B cell (primary cell): ENCODE measurements at regions not wholly inside any gene's neighbourhood (a gene's known extent, or its start where the extent isn't known, plus 50 kb on each side); places are given as distances from the start of the nearest gene placed in this dataset.

ENCODE experiments used
- ATAC-seq: fragments of 200-7000 bp; cut with Tn5 transposase; one replicate; pipeline ENCODE4 v1.10.0; 2021; ENCODE audit warnings: low read depth, mild to moderate bottlenecking, moderate number of reproducible peaks, moderate library complexity
- CTCF ChIA-PET: fragments of 350-600 bp; sonication (Branson Sonifier 250); formaldehyde crosslinking; loops from one replicate; lab custom pipeline; 2021; ENCODE audit warnings: antibody characterized with exemption, inconsistent platforms; lab: Charles Lee
- POLR2A ChIA-PET: fragments of 350-600 bp; sonication (Branson Sonifier 250); formaldehyde crosslinking; loops from one replicate; lab custom pipeline; 2021; ENCODE audit warnings: antibody characterized with exemption; lab: Charles Lee
- DNase-seq: peaks from one replicate; pipeline ENCODE4 v3.0.0; 2013
- H2AFZ ChIP-seq: 2 replicates; pipeline ENCODE4 v1.6.1; 2012; ENCODE audit warnings: mild to moderate bottlenecking, low read depth, low read length; ENCODE audit not compliant: insufficient read depth, poor library complexity, severe bottlenecking
- H3K27ac ChIP-seq, 2 donors: 1 replicate in 1 of 2; 2 replicates in 1 of 2; pipeline ENCODE4 v1.5.1; 2012 to 2013; ENCODE audit warnings: low read length in 2 of 2, mild to moderate bottlenecking in 2 of 2, moderate library complexity in 1 of 2
- H3K27me3 ChIP-seq, 4 experiments: fragments of 200-600 bp in 1 of 4; sonication (generic) in 1 of 4; replicated peaks in 1 of 4; 1 replicate in 2 of 4; 2 replicates in 2 of 4; pipeline versions ENCODE4 v1.6.1 to v1.7.0; 2013 to 2016; ENCODE audit warnings: low read length in 3 of 4, mild to moderate bottlenecking in 2 of 4, mixed read lengths in 1 of 4, moderate library complexity in 1 of 4; ENCODE audit not compliant: insufficient read depth in 4 of 4, control insufficient read depth in 3 of 4; ENCODE audit errors: control extremely low read depth in 1 of 4
- H3K36me3 ChIP-seq, 2 experiments: replicated peaks in 1 of 2; 1 replicate in 1 of 2; 2 replicates in 1 of 2; pipeline versions ENCODE4 v1.6.1 to v1.7.1; 2013; ENCODE audit warnings: low read length in 1 of 2; ENCODE audit not compliant: insufficient read depth in 2 of 2, control insufficient read depth in 1 of 2; ENCODE audit errors: control extremely low read depth in 1 of 2, extremely low read depth in 1 of 2
- H3K4me1 ChIP-seq, 2 donors: fragments of 200-600 bp in 1 of 2; sonication (generic) in 1 of 2; 1 replicate in 1 of 2; 2 replicates in 1 of 2; pipeline versions ENCODE4 v1.5.1 to v1.6.1; 2013 to 2017; ENCODE audit warnings: low read length in 2 of 2; ENCODE audit not compliant: control insufficient read depth in 2 of 2, insufficient read depth in 2 of 2
- H3K4me2 ChIP-seq: replicated peaks from 2 replicates; pipeline ENCODE3; 2012; ENCODE audit warnings: mild to moderate bottlenecking, low read depth, low read length; ENCODE audit not compliant: poor library complexity, severe bottlenecking
- H3K4me3 ChIP-seq, 5 experiments: fragments of 200-600 bp in 1 of 5; sonication (generic) in 1 of 5; 1 replicate in 3 of 5; 2 replicates in 2 of 5; pipeline versions ENCODE4 v1.5.1 to v1.7.0; 2011 to 2016; ENCODE audit warnings: low read length in 4 of 5, mild to moderate bottlenecking in 4 of 5, low read depth in 2 of 5, control low read depth in 1 of 5, moderate library complexity in 1 of 5; ENCODE audit not compliant: insufficient read depth in 1 of 5; ENCODE audit errors: control extremely low read depth in 1 of 5, extremely low read depth in 1 of 5
- H3K79me2 ChIP-seq: fragments of 200-600 bp; sonication (generic); one replicate; pipeline ENCODE4 v1.6.0; 2016; ENCODE audit warnings: low read length; ENCODE audit not compliant: control insufficient read depth, insufficient read depth
- H3K9ac ChIP-seq: fragments of 200-600 bp; sonication (generic); 2 replicates; pipeline ENCODE4 v1.6.1; 2017; ENCODE audit warnings: mild to moderate bottlenecking, low read length, moderate library complexity
- H3K9me3 ChIP-seq, 3 donors: one replicate each; pipeline versions ENCODE4 v1.6.1 to v1.7.1; 2013; ENCODE audit warnings: low read length in 2 of 3; ENCODE audit not compliant: control insufficient read depth in 2 of 3, insufficient read depth in 1 of 3; ENCODE audit errors: control extremely low read depth in 1 of 3
- H4K20me1 ChIP-seq: 2 replicates; pipeline ENCODE4 v1.6.0; 2012; ENCODE audit warnings: mild to moderate bottlenecking, low read length; ENCODE audit not compliant: insufficient read depth, control insufficient read depth, poor library complexity, severe bottlenecking
- H3K27ac Mint-ChIP-seq: one replicate; pipeline ENCODE4 v1.8.0; 2021; ENCODE audit warnings: mixed read lengths
- H3K27me3 Mint-ChIP-seq: one replicate; pipeline ENCODE4 v1.8.0; 2021; ENCODE audit warnings: mixed read lengths
- H3K4me1 Mint-ChIP-seq: one replicate; pipeline ENCODE4 v1.8.0; 2021; ENCODE audit warnings: mixed read lengths
- H3K4me3 Mint-ChIP-seq: one replicate; pipeline ENCODE4 v1.8.0; 2021; ENCODE audit warnings: mixed read lengths
- H3K9me3 Mint-ChIP-seq: one replicate; pipeline ENCODE4 v1.8.0; 2022; ENCODE audit warnings: mixed read lengths; ENCODE audit not compliant: insufficient read depth
- EZH2 ChIP-seq: IDR thresholded peaks from 2 replicates; pipeline ENCODE4 v1.6.1; 2012; ENCODE audit warnings: borderline replicate concordance, low read depth, mild to moderate bottlenecking, moderate library complexity, low read length; ENCODE audit not compliant: insufficient read depth, poor library complexity, severe bottlenecking
- WGBS: methylation state at CpG from one replicate; pipeline ENCODE4 v1.1.5; 2013; ENCODE audit warnings: missing lambda C conversion rate; ENCODE audit not compliant: insufficient coverage; 5-methylcytosine and 5-hydroxymethylcytosine counted together
- intact Hi-C: fragments of 100-400 bp; cut with micrococcal nuclease; formaldehyde crosslinking; loops from one replicate; pipeline ENCODE4 v1.10.0; 2022
- TF ChIP-seq, protein P1 (sequence below): fragments of 200-600 bp; IDR thresholded peaks from one replicate; pipeline ENCODE4 v1.8.0; 2022; ENCODE audit warnings: antibody characterized with exemption, mild to moderate bottlenecking

DNA sequence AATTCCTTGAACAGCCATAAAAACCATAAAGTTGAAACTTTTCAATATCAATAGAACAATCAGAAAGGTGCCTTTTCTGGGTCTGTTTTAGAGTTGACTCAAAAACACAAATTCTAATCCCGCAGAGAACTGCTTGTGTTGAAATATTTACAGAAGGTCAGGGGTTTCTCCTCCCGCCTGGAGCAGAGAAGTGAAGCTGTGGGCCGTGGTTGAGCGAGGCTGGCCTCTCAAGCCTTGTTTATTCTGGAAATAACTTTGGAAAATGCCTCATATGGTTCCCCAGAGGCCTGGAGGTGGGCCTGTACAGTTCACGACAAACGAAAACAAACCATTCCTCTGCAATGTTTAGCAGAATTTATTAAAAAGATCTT is 90.8 kb upstream of the ERRFI1 start:
- H3K79me2 ChIP-seq, result no peaks in the 10 kb centered on the region
- no peak for ATAC-seq
- no peak overlapping the region for H3K4me3 ChIP-seq
- H3K9ac ChIP-seq, result no peak overlapping the region
- H3K4me2 ChIP-seq, result no peak overlapping the region
- TF ChIP-seq, protein P1, sequence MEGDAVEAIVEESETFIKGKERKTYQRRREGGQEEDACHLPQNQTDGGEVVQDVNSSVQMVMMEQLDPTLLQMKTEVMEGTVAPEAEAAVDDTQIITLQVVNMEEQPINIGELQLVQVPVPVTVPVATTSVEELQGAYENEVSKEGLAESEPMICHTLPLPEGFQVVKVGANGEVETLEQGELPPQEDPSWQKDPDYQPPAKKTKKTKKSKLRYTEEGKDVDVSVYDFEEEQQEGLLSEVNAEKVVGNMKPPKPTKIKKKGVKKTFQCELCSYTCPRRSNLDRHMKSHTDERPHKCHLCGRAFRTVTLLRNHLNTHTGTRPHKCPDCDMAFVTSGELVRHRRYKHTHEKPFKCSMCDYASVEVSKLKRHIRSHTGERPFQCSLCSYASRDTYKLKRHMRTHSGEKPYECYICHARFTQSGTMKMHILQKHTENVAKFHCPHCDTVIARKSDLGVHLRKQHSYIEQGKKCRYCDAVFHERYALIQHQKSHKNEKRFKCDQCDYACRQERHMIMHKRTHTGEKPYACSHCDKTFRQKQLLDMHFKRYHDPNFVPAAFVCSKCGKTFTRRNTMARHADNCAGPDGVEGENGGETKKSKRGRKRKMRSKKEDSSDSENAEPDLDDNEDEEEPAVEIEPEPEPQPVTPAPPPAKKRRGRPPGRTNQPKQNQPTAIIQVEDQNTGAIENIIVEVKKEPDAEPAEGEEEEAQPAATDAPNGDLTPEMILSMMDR, result no peak
- no peak for TF ChIP-seq EZH2
- H3K9me3 Mint-ChIP-seq, result no peaks in the 10 kb centered on the region
- H3K9me3 ChIP-seq, result no peaks in the 10 kb centered on the region
- H3K4me3 Mint-ChIP-seq, result no peak overlapping the region
- peaks cover 15% of the 10 kb centered on the region for H3K27me3 Mint-ChIP-seq
- no peak overlapping the region for H2AFZ ChIP-seq
- DNase-seq, result no peak
- peaks cover 0 to 4% of the 10 kb centered on the region in 2 donors for H3K4me1 ChIP-seq
- no peak overlapping the region for H3K27ac Mint-ChIP-seq
- 100% methylated on average over 4 of the region's 6 CpGs for WGBS
- POLR2A ChIA-PET, result no interaction called here
- no peaks in the 10 kb centered on the region for H4K20me1 ChIP-seq
- CTCF ChIA-PET, result no interaction called here
- peaks cover 3% of the 10 kb centered on the region for H3K4me1 Mint-ChIP-seq
- H3K27me3 ChIP-seq, result peaks cover 0 to 13% (median 3%) of the 10 kb centered on the region in 4 experiments
- no peak overlapping the region for H3K27ac ChIP-seq
- no peaks in the 10 kb centered on the region for H3K36me3 ChIP-seq
- intact Hi-C loops, result no loop called here

DNA sequence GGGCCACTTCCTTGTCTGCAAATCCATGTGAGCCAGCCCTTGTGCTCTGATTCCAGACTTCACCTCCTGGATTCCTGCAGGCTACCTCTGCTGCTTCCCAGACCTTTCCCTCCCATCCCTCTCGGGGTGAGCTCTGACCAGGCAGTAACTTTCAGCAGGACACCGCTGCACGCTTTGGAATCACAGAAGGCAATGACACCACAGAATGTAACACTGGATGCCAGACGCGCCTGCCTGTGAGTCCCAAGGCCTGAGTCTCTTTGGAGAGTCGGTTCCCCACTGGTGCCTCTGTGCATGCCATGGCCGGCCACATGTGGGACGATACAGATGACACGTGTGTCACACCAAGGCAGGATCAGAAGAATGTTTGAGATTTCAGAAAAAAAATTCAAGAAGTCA is 89.7 kb upstream of the ERRFI1 start:
- no peaks in the 10 kb centered on the region for H3K9me3 ChIP-seq
- no peak overlapping the region for H3K9ac ChIP-seq
- 94% methylated on average over 9 of the region's 9 CpGs for WGBS
- no peak overlapping the region for H3K27ac Mint-ChIP-seq
- ChIA-PET POLR2A (no interaction called here), CTCF (no interaction called here)
- DNase-seq, result no peak
- H3K4me2 ChIP-seq, result no peak overlapping the region
- no peak overlapping the region for H3K4me3 Mint-ChIP-seq
- no peaks in the 10 kb centered on the region for H3K36me3 ChIP-seq
- intact Hi-C loops, result no loop called here
- H3K27ac ChIP-seq, result no peak overlapping the region
- H3K9me3 Mint-ChIP-seq, result no peaks in the 10 kb centered on the region
- H3K4me1 Mint-ChIP-seq, result peaks cover under 1% of the 10 kb centered on the region
- no peak overlapping the region for H3K4me3 ChIP-seq
- TF ChIP-seq, protein P1, result no peak
- no peak for TF ChIP-seq EZH2
- H3K27me3 Mint-ChIP-seq, result peaks cover 10% of the 10 kb centered on the region
- H2AFZ ChIP-seq, result no peak overlapping the region
- no peaks in the 10 kb centered on the region for H4K20me1 ChIP-seq
- H3K79me2 ChIP-seq, result no peaks in the 10 kb centered on the region
- H3K27me3 ChIP-seq, result peaks cover 0 to 6% (median 0%) of the 10 kb centered on the region in 4 experiments
- no peak for ATAC-seq
- peaks cover 0 to under 1% of the 10 kb centered on the region in 2 donors for H3K4me1 ChIP-seq
